ENCODE measurements at regions not wholly inside any gene's neighbourhood (a gene's known extent, or its start where the extent isn't known, plus 50 kb on each side); places are given as distances from the start of the nearest gene placed in this dataset.

DNA sequence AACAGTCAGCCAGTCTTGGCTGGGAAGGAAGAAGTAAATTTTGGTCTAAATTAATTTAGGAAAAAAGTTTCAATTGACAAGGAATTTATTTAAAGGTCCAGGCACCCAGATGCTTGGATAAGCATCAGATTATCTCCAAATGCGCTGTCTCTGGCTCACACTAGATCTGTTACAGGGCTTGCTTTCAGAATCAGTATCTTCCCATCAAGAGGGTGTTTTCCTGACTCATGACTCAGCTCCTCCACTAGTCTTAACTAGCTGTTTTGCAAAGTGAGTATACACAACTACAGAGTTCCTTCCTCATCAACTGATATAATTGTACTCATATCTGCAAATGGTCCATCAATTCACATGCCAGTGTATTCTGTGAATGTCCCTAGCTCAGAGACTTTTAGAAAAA, 482.1 kb upstream of the CPEB2 start:
- Histone ChIP-seq H3K9me3 (ENCODE audit: severe bottlenecking) (no peaks in the 10 kb centered on the region), H3K27ac (no peak overlapping the region), H3K27me3 (ENCODE audit: insufficient read depth, low read depth, severe bottlenecking) (no peaks in the 10 kb centered on the region), H3K36me3 (no peaks in the 10 kb centered on the region), H3K4me3 (ENCODE audit: low read depth, low read length) (no peak overlapping the region)
- no peak for DNase-seq
- TF ChIP-seq, protein P1, sequence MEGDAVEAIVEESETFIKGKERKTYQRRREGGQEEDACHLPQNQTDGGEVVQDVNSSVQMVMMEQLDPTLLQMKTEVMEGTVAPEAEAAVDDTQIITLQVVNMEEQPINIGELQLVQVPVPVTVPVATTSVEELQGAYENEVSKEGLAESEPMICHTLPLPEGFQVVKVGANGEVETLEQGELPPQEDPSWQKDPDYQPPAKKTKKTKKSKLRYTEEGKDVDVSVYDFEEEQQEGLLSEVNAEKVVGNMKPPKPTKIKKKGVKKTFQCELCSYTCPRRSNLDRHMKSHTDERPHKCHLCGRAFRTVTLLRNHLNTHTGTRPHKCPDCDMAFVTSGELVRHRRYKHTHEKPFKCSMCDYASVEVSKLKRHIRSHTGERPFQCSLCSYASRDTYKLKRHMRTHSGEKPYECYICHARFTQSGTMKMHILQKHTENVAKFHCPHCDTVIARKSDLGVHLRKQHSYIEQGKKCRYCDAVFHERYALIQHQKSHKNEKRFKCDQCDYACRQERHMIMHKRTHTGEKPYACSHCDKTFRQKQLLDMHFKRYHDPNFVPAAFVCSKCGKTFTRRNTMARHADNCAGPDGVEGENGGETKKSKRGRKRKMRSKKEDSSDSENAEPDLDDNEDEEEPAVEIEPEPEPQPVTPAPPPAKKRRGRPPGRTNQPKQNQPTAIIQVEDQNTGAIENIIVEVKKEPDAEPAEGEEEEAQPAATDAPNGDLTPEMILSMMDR (IDR thresholded peaks at IDR 0.05; ENCODE audit: low read depth, low read length): no peak

DNA sequence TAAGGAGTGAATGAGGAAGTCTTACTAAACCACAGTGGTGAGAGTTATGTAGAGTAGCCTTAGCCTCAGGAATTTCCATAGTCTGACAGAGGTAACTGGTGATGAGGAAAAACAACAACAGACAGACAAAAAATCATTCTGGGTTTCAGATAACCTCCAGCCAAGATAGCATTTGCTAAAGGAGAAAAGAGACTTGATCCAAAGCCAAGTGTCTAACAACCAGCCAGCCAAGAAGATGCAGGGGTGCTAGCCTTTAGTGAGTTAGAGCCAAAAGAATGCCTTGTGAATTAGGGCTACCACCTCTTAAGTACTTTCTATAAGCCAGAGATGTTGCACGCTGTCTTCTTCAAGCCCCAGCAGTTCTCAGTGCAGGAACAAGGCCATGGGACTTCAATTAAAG, 478.0 kb upstream of the CPEB2 start:
- no peak for DNase-seq
- no peaks in the 10 kb centered on the region for H3K36me3 ChIP-seq
- H3K4me3 ChIP-seq (ENCODE audit: low read depth, low read length): no peak overlapping the region
- no peaks in the 10 kb centered on the region for H3K27me3 ChIP-seq (ENCODE audit: insufficient read depth, low read depth, severe bottlenecking)
- TF ChIP-seq, protein P1 (IDR thresholded peaks at IDR 0.05; ENCODE audit: low read depth, low read length): no peak
- no peak overlapping the region for H3K27ac ChIP-seq
- H3K9me3 ChIP-seq (ENCODE audit: severe bottlenecking): no peaks in the 10 kb centered on the region

DNA sequence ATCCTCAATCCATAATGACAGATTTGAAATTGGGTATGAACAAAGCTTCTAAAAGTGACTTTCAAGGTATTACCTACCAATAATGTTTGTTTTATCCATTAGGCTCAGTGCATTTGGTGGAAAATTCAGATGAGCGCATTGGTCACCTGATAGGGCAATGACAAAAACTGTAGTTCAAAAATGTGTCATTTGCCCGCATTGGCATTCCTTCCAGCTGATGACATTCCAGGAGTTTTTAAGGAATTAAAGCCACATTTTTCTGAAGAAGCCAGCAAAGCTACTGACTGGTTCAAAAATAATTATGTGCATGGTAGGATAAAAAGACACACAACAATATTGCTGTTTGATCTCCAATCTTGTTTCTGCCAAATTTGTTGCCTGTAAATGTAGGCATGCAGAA, 473.4 kb upstream of the CPEB2 start:
- Histone ChIP-seq H3K4me3 (ENCODE audit: low read depth, low read length) (no peak overlapping the region), H3K27me3 (ENCODE audit: insufficient read depth, low read depth, severe bottlenecking) (no peaks in the 10 kb centered on the region), H3K9me3 (ENCODE audit: severe bottlenecking) (no peaks in the 10 kb centered on the region), H3K27ac (no peak overlapping the region), H3K36me3 (no peaks in the 10 kb centered on the region)
- DNase-seq: no peak
- TF ChIP-seq, protein P1 (IDR thresholded peaks at IDR 0.05; ENCODE audit: low read depth, low read length): no peak

DNA sequence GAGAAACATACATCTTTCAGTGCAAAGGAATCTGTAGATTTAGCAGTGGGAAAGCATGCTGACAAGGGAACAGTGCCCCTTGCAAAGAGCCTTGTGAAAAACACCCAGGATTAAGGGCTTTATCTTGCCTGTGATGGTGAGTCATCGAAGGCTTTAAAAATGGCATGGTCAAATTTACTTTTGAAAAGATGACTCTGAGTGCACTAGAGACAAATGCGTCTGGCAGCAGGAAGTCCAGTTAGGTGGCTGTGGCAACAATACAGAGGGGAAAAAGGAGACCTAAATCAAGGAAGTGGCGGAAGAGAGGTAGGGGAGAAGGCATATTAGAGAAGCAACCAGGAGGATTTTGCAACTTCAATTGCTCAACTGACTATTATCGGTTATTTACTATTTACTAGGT, 472.6 kb upstream of the CPEB2 start:
- Histone ChIP-seq H3K27ac (no peak overlapping the region), H3K27me3 (ENCODE audit: insufficient read depth, low read depth, severe bottlenecking) (no peaks in the 10 kb centered on the region), H3K36me3 (no peaks in the 10 kb centered on the region), H3K4me3 (ENCODE audit: low read depth, low read length) (no peak overlapping the region), H3K9me3 (ENCODE audit: severe bottlenecking) (no peaks in the 10 kb centered on the region)
- TF ChIP-seq, protein P1 (IDR thresholded peaks at IDR 0.05; ENCODE audit: low read depth, low read length): no peak
- peak; percentile 9 for DNase-seq

DNA sequence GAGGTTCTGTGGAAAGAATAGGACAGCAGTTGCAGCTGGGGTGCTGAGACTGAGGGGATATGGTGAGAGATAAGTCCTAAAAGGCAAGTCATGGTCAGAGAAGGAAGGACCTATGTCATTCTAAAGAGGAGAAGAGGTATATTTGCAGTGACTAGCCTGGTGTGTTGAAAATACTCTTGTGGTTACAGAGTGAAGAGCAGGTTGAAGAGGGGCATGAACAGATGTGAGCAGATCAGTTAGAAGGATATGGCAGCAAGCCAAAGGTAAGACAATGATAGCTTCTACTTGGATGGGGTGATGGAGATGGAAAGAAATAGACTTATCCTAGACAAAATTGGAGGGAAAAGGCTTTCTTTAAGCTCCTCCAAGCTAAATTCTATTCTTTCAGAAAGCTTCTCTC, 469.8 kb upstream of the CPEB2 start:
- no peak overlapping the region for H3K27ac ChIP-seq
- no peaks in the 10 kb centered on the region for H3K9me3 ChIP-seq (ENCODE audit: severe bottlenecking)
- no peaks in the 10 kb centered on the region for H3K27me3 ChIP-seq (ENCODE audit: insufficient read depth, low read depth, severe bottlenecking)
- H3K36me3 ChIP-seq: no peaks in the 10 kb centered on the region
- no peak overlapping the region for H3K4me3 ChIP-seq (ENCODE audit: low read depth, low read length)
- TF ChIP-seq, protein P1 (IDR thresholded peaks at IDR 0.05; ENCODE audit: low read depth, low read length): no peak
- DNase-seq: no peak

DNA sequence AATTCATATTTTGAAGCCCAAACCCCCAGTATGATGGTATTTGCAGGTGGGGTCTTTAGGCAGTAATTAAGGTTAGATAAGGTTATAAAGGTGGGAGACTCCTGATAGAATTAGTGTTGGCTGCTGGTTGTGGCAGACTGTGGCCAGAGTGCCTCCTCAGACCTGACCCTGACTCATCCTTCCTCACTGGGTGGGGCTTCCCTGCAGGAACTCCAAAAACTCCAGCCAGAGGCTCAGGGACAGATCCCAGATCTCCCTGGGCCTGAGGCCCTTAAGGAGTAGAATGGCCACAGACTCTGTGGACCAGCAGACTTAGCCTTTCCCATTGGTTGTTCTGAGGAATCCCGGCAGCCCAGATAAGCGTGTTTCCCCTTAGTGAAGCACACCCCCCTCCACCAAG, 463.0 kb upstream of the CPEB2 start:
- H3K27ac ChIP-seq: no peak overlapping the region
- TF ChIP-seq, protein P1 (IDR thresholded peaks at IDR 0.05; ENCODE audit: low read depth, low read length): no peak
- no peaks in the 10 kb centered on the region for H3K36me3 ChIP-seq
- no peaks in the 10 kb centered on the region for H3K27me3 ChIP-seq (ENCODE audit: insufficient read depth, low read depth, severe bottlenecking)
- DNase-seq: no peak
- no peak overlapping the region for H3K4me3 ChIP-seq (ENCODE audit: low read depth, low read length)
- peaks cover 3% of the 10 kb centered on the region for H3K9me3 ChIP-seq (ENCODE audit: severe bottlenecking)
